Left renal cortex interstitium (tissue), 4 donors: ENCODE measurements at regions not wholly inside any gene's neighbourhood (a gene's known extent, or its start where the extent isn't known, plus 50 kb on each side); places are given as distances from the start of the nearest gene placed in this dataset.
"Not testable (repeated sequence)": the region's sequence is repeated elsewhere in the genome, so short reads cannot be mapped to it uniquely, and the experiment has no call there.

Experiments
- DNase-seq, 4 donors: peaks; one replicate each; pipeline ENCODE4 v3.0.0-alpha.2; 2013; ENCODE audit warnings: low read depth in 4 of 4, low spot score in 2 of 4, missing footprints in 1 of 4

GRCh38 chr11:97893612-97894011, 1127.1 kb upstream of the CNTN5 start:
- no peak for DNase-seq

DNA sequence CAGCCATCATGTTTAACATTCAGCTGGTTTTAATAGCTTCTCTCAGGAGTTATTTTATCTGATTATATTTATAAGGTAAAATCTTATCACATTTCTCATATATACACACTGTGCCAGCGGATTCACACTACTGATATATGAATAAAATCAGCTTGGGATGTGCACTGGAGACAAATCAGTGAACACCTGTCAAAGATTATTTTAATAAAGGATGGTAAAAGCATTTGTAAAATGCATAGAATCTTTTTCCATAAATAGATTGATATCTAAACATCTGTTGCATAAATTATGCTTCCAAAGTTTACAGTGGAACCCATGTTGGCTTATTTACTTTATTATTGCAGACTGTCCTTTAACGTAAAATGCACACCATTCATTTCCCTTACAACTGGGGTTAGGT, 1125.8 kb upstream of the CNTN5 start:
- no peak for DNase-seq

- no peak for DNase-seq
These were observed 1125.2 kb upstream of the CNTN5 start for GRCh38 chr11:97895572-97895971.

- DNase-seq = no peak
These were observed 1117.9 kb upstream of the CNTN5 start for GRCh38 chr11:97902828-97903227.

DNA sequence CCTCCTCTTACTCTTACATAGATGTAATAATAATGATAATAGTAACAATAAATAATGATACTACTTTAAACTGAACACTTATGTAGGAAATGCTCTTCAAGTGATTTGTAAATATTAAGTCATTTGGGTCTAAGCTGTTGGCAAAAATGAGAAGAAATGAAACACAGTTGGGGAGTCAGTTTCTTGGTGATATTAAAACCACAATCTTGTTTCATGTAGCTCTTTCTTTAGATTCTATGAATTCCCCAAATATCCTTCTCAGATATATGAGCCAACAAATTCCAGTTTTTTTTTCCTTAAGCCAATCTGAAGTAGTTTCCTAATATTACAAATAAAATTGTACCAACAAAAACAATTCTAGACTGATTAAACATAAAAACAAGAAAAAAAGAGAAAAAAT, 1115.6 kb upstream of the CNTN5 start:
- DNase-seq = no peak

DNA sequence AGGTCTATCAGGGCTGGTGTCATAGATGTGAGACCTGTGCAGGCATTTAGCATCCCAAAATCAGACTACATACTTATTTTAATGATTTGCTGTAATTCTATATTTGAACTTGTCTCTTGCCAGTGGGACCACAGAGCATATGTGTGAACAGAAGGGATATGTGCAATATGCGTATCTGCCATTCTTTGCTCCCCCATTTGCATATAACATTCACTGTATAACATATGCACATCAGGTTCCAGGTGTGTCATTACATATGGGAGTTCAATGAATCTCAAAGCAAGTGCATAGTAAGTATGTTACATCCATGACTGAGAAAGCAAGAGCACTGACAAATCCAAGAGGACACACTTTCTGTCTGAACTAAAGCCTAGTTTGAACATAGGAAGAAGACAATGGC, 1115.1 kb upstream of the CNTN5 start:
- no peak for DNase-seq

GRCh38 chr11:97908354-97908753, 1112.4 kb upstream of the CNTN5 start:
- DNase-seq = no peak

DNA sequence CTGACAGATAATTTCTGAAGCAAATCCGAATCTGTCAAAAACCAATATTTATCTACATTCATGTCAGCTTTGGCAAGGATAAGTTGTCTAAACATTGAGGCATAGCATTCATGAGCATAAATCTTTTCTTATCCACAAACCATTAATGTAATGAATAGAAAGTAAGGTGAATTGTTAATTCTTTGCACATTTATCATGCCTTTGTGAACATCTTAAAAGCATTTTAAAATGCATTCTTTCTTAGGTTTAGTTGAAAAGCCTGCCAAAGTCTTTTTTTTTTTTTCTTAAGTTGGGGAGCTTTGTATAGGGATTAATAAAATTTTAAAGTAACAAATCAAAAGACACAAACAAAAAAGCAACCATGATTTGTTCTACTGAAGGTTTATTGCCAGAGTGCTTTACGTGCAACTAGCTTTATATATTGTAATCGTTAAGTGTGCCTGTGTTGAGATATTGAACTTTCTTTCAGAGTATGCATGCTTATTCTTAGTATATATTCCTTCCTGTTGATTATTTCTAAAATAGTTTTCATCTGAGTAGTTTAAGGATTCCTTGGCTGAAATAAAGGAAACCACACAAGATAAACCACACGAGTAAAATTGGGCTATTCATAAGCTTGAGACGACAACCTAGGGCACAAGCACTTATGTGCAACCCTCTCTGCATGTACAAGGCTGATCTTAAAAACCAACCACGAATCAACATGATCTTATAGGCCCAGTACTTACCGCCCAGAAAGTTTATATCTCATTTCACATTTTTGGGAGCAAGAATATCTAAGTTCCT, 1110.9 kb upstream of the CNTN5 start:
- DNase-seq = peak; percentile 18 to 50 (median 36)

GRCh38 chr11:97912629-97913028, 1108.1 kb upstream of the CNTN5 start:
- no peak for DNase-seq

DNA sequence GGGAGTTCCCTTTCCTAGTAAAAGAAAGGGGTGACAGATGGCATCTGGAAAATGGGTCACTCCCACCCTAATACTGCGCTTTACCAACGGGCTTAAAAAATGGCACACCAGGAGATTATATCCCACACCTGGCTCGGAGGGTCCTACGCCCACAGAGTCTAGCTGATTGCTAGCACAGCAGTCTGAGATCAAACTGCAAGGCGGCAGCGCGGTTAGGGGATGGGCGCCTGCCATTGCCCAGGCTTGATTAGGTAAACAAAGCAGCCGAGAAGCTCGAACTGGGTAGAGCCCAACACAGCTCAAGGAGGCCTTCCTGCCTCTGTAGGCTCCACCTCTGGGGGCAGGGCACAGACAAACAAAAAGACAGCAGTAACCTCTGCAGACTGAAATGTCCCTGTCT, 1097.8 kb upstream of the CNTN5 start:
- not testable (repeated sequence) for DNase-seq

DNA sequence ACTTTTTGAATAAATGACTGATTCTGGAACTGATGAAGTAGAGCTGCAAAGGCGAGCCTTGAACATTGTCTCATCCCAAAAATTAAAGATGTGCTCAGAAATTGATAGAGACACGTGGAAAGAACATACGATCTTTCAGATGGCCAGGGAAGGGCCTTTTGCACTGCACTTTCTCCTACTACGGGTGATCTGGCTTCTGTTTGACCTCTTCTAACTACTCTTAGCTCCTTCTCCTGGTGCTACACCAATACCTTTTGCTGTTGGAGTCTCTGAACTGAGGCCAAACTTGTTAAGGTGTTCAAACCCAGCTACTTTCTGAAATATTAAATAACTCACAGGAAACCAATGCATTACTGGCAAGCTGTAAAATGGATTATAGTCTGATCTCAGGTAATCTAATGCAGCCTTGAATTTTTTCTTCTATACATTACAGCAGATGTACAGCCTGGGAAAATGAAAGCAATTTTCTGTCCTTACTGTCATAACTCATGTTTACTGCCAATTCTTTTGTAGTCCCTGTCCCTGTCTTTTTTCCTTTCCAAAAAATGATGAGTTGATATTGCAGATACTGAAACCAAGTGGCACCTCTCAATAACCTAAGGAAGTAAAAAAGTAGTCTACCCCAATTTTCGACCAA, 1086.1 kb upstream of the CNTN5 start:
- DNase-seq = no peak

GRCh38 chr11:97937501-97937900, 1083.2 kb upstream of the CNTN5 start:
- no peak for DNase-seq

DNA sequence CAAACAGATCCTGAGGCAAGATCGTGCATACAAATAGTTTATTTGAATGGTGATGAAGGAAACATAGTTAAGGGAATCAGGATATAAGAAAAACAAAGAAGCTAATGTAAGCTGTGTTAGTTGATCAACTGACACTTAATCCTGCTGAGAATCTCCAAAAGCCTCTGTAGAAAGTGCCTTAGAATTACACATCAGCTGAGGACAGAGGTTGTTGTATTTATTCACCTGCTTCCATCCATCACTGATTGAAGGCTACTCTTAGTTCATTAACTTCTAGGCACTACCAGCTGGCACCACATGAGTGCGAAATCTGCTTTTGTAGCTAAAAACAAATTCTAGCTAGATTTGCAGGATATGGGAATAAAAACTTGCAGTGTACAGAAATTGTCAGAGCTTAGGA, 1082.0 kb upstream of the CNTN5 start:
- no peak for DNase-seq

GRCh38 chr11:97943493-97943892, 1077.3 kb upstream of the CNTN5 start:
- DNase-seq = no peak

GRCh38 chr11:97948793-97949192, 1072.0 kb upstream of the CNTN5 start:
- DNase-seq = no peak

- no peak for DNase-seq
These were observed 1065.2 kb upstream of the CNTN5 start for GRCh38 chr11:97955595-97955994.

DNA sequence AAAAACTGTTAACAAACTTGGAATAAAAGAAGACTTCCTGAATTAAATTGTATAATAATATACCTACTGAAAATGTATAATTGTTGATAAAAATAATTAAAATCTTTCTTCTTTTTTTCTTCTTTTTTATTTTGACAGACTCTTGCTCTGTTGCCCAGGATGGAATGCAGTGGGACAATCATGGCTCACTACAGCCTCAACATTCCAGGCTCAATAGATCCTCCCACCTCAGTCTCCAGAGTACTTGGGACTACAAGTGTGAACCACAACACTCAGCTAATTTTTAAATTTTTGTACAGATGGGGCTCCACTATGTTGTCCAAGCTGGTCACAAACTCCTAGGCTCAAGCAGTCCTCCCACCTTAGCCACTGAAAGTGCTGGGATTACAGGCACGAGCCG, 1063.8 kb upstream of the CNTN5 start:
- no peak for DNase-seq

DNA sequence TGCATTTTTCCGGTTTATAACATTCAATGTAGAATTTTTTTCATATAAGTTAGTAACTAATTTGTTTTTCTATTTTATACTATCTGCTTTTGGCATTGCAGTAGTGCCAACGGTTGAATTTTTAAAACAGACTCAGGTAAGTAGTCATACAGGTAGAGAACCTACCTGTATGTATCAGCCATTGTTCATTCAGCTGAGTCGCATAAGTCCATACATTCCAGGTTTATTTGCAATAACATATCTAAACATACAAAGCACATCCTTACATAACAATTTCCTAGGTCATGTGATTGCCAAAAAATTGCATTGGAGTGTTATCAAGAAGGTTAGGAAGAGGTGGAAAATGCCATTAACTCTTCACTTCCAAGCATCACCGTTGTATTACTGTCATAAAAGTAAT, 1059.3 kb upstream of the CNTN5 start:
- DNase-seq = no peak

GRCh38 chr11:97962758-97963157, 1058.0 kb upstream of the CNTN5 start:
- DNase-seq = no peak

GRCh38 chr11:97963528-97964331, 1057.0 kb upstream of the CNTN5 start:
- DNase-seq = no peak

GRCh38 chr11:97964332-97965004, 1056.3 kb upstream of the CNTN5 start:
- no peak for DNase-seq
